ENCODE measurements at regions not wholly inside any gene's neighbourhood (a gene's known extent, or its start where the extent isn't known, plus 50 kb on each side); places are given as distances from the start of the nearest gene placed in this dataset.

DNA sequence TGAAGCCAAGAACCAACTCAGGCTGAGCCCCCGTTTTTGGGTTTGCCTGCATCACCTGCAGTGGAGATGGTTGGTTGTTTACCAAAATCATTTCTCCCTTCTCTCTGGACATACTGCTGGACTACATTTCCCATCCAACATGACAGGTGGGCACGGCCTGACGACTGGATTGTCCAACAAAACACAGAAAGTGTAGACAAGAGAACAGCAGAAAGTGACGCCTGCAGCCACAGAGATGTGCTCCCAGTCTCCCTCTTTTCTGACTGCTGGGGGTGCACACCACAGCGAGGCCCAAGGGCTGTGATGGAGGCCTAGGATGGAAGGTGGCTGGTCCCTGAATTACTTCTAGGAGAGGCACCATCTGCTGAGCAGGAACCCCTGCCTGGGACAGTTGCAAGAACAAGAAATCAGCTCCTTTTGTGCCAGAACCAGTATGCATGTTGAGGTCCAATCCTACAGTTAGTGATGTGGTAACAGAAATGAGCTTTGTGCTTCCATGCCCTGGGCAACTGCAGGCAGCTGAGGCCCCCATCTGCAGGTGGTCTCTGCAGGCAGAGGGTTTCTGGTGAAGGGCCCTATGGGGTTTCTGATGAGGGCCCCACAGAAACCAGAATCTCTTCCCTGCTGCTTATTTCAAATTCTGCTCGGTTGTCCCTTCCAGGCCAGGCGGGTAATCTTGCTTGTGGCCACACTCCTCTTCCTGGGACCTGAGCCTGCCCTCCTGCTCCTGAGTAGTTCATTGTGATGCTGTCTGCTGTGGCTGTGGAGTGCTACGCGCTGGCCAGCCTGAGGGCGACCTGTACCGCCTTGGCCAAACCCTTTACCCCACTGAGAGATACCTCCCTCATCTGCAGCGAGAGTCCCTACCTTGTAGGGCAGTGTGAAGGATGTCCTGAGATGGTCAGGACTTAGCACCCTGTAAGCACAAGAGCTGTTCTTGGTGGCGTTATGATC is 168.3 kb downstream of the ASB1 start:
- Histone ChIP-seq H3K36me3 (ENCODE audit: control insufficient read depth in 4 of 4, insufficient read depth in 4 of 4, low read length in 4 of 4) (no peaks in the 10 kb centered on the region), H3K27ac (ENCODE audit: low read depth in 1 of 2, low read length in 1 of 2) (no peak overlapping the region), H3K4me1 (ENCODE audit: control insufficient read depth in 5 of 5, insufficient read depth in 5 of 5, low read length in 5 of 5) (peaks cover 0 to 24% (median 17%) of the 10 kb centered on the region in 5 donors), H3K9ac (ENCODE audit: insufficient read depth in 1 of 2, low read length in 2 of 2) (no peak overlapping the region), H3K4me3 (no peak overlapping the region), H3K9me3 (ENCODE audit: control insufficient read depth in 4 of 4, insufficient read depth in 3 of 4, low read length in 3 of 4) (no peaks in the 10 kb centered on the region), H3K27me3 (ENCODE audit: control insufficient read depth in 3 of 3, insufficient read depth in 3 of 3, low read length in 2 of 3) (no peaks in the 10 kb centered on the region)
- TF ChIP-seq, protein P1, sequence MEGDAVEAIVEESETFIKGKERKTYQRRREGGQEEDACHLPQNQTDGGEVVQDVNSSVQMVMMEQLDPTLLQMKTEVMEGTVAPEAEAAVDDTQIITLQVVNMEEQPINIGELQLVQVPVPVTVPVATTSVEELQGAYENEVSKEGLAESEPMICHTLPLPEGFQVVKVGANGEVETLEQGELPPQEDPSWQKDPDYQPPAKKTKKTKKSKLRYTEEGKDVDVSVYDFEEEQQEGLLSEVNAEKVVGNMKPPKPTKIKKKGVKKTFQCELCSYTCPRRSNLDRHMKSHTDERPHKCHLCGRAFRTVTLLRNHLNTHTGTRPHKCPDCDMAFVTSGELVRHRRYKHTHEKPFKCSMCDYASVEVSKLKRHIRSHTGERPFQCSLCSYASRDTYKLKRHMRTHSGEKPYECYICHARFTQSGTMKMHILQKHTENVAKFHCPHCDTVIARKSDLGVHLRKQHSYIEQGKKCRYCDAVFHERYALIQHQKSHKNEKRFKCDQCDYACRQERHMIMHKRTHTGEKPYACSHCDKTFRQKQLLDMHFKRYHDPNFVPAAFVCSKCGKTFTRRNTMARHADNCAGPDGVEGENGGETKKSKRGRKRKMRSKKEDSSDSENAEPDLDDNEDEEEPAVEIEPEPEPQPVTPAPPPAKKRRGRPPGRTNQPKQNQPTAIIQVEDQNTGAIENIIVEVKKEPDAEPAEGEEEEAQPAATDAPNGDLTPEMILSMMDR (IDR thresholded peaks at IDR 0.05; ENCODE audit: control extremely low read depth, extremely low read depth) = no peak
- DNase-seq (no peak), ATAC-seq (ENCODE audit: insufficient read depth, low FRiP score) (no peak)
- WGBS, 2 donors = 90 to 93% methylated on average over 13 of the region's 13 CpGs

DNA sequence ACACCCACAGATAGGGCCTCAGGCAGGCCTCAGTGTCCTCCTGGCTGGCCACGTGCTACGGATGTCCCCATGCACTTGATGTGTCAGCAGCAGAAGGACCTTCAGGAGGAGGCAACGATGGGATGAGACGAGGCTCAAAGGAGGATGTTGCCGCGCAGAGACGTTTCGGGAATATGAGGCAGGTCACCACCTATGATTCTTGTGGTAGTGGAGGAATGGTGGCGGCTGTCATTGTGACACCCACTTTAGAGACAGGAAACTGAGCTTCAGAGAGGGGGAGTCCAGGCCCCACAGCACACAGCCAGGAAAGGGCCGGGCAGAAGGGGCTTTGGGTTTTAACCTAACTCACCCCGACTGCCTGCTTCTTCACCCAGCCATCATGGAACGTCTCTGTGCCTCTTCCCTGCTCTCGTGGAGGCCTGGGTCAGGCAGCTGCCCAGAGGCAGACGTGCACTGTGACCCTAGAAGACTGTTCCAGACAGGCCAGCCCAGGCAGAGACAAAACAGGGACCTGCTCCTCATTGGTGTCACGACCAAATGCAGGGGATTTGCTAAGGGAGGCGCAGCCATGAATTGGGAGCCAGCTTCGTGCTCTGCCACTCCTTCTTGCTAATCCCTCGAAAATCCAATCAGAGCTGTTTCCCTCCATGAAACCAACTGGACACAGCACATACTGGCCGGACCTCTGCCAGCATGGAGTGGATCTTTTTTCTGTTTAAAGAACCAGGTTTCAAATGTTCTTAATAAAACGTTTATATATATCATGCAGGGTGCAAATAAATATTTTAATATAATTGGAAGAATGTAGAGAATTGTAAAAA is 169.2 kb downstream of the ASB1 start:
- TF ChIP-seq, protein P1 (IDR thresholded peaks at IDR 0.05; ENCODE audit: control extremely low read depth, extremely low read depth) = no peak
- WGBS, 2 donors = 90 to 91% methylated on average over 20 of the region's 20 CpGs
- ATAC-seq (ENCODE audit: insufficient read depth, low FRiP score) (no peak), DNase-seq (peak in 1 of 3 donors; percentile 43)
- H3K4me3 ChIP-seq = no peak overlapping the region
- H3K36me3 ChIP-seq (ENCODE audit: control insufficient read depth in 4 of 4, insufficient read depth in 4 of 4, low read length in 4 of 4) = no peaks in the 10 kb centered on the region
- H3K9me3 ChIP-seq (ENCODE audit: control insufficient read depth in 4 of 4, insufficient read depth in 3 of 4, low read length in 3 of 4) = no peaks in the 10 kb centered on the region
- H3K4me1 ChIP-seq (ENCODE audit: control insufficient read depth in 5 of 5, insufficient read depth in 5 of 5, low read length in 5 of 5) = peaks cover 0 to 27% (median 17%) of the 10 kb centered on the region in 5 donors
- no peaks in the 10 kb centered on the region for H3K27me3 ChIP-seq (ENCODE audit: control insufficient read depth in 3 of 3, insufficient read depth in 3 of 3, low read length in 2 of 3)
- no peak overlapping the region for H3K9ac ChIP-seq (ENCODE audit: insufficient read depth in 1 of 2, low read length in 2 of 2)
- no peak overlapping the region for H3K27ac ChIP-seq (ENCODE audit: low read depth in 1 of 2, low read length in 1 of 2)

DNA sequence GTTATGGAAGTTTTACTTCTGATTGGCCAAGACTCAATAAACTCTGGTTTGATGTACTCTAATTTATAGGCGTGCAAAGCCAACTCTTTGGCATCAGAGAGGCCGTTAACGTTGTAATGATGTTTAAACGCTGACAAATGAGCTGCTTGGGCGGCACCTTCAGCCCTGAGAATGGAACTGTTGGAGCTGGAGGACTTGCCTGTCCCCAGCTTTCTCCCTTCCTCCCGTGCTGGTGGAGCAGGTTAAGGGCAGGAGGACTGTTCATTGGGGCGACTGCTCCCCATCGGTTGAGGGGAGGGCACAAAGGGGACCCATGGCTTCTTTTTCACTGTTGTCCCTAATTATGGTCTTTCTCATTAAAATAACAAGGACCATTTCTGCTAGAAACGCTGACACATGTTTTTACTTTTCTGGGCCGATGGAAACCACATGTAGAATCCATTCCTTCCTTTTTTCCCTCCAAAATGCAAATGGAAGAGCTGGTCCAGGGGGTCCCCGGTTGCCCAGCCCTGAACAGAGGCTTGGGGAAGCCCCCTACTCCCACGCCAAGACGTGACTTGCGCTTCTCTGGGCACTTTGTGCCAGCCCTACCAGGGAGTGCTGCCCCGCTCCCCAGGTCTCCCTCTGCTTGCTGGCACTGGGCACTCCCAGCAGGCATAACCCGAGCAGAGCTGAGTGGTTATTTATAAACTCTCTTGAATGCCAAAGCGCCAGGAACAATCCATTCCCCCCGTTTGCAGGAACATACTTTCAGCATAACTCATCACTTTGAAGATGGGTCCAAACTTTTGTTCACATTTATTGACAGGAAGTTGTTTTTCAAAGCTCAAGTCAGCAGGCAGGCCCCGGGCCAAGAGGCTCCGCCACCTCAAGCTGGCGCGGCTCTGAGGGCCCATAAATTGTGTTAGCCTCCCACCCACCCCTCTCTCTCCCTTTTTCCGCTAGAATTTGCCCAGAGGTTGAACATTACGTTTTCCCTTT is 170.1 kb downstream of the ASB1 start:
- TF ChIP-seq, protein P1 (IDR thresholded peaks at IDR 0.05; ENCODE audit: control extremely low read depth, extremely low read depth) = no peak
- no peak overlapping the region for H3K4me3 ChIP-seq
- ATAC-seq (ENCODE audit: insufficient read depth, low FRiP score) = peak; percentile 70
- H3K36me3 ChIP-seq (ENCODE audit: control insufficient read depth in 4 of 4, insufficient read depth in 4 of 4, low read length in 4 of 4) = no peaks in the 10 kb centered on the region
- H3K4me1 ChIP-seq (ENCODE audit: control insufficient read depth in 5 of 5, insufficient read depth in 5 of 5, low read length in 5 of 5) = peaks cover 6 to 36% (median 17%) of the 10 kb centered on the region in 5 donors
- H3K27me3 ChIP-seq (ENCODE audit: control insufficient read depth in 3 of 3, insufficient read depth in 3 of 3, low read length in 2 of 3) = no peaks in the 10 kb centered on the region
- peak; percentile 71 to 94 (median 89) for DNase-seq
- no peak overlapping the region for H3K9ac ChIP-seq (ENCODE audit: insufficient read depth in 1 of 2, low read length in 2 of 2)
- no peaks in the 10 kb centered on the region for H3K9me3 ChIP-seq (ENCODE audit: control insufficient read depth in 4 of 4, insufficient read depth in 3 of 4, low read length in 3 of 4)
- peak overlapping the region; percentile 81 to 85 for H3K27ac ChIP-seq (ENCODE audit: low read depth in 1 of 2, low read length in 1 of 2)
- WGBS, 2 donors = 37 to 54% methylated on average over 24 of the region's 24 CpGs
